Kidney (tissue), 13 donors: ENCODE measurements at regions not wholly inside any gene's neighbourhood (a gene's known extent, or its start where the extent isn't known, plus 50 kb on each side); places are given as distances from the start of the nearest gene placed in this dataset.
A peak's percentile ranks its signal among the peaks of the same experiment; 100 is the strongest.

ENCODE experiments used
- DNase-seq, 5 donors: peaks; one replicate each; pipeline ENCODE4 v3.0.0-alpha.2; 2013 to 2020
- FAIRE-seq: peaks from 2 replicates; lab custom pipeline; 2012; peaks lifted over from hg19 to GRCh38; lab: Jason Lieb, UNC
- H3K27ac ChIP-seq, 2 donors: one replicate each; pipeline ENCODE4 v1.7.0; 2013; ENCODE audit warnings: low read depth in 2 of 2, low read length in 2 of 2, inconsistent platforms in 1 of 2
- H3K27me3 ChIP-seq: one replicate; pipeline ENCODE4 v1.7.1; 2013; ENCODE audit warnings: low read length, inconsistent platforms; ENCODE audit not compliant: control insufficient read depth, insufficient read depth
- H3K36me3 ChIP-seq, 3 donors: one replicate each; pipeline versions ENCODE4 v1.7.0 to v1.7.1; 2013; ENCODE audit warnings: low read length in 3 of 3, control low read depth in 1 of 3, inconsistent platforms in 1 of 3; ENCODE audit not compliant: insufficient read depth in 3 of 3, control insufficient read depth in 2 of 3
- H3K4me1 ChIP-seq, 3 donors: one replicate each; pipeline versions ENCODE4 v1.7.0 to v1.7.1; 2013; ENCODE audit warnings: low read length in 3 of 3, inconsistent platforms in 1 of 3, low read depth in 1 of 3; ENCODE audit not compliant: control insufficient read depth in 2 of 3, insufficient read depth in 2 of 3
- H3K4me3 ChIP-seq, 3 donors: one replicate each; pipeline versions ENCODE4 v1.7.0 to v1.8.1; 2013; ENCODE audit warnings: low read length in 3 of 3, control low read depth in 1 of 3, inconsistent platforms in 1 of 3
- H3K9ac ChIP-seq, 3 donors: one replicate each; pipeline versions ENCODE4 v1.7.0 to v1.7.1; 2013; ENCODE audit warnings: low read length in 3 of 3, control low read depth in 1 of 3, inconsistent platforms in 1 of 3
- H3K9me3 ChIP-seq, 3 donors: one replicate each; pipeline versions ENCODE4 v1.7.0 to v1.7.1; 2013; ENCODE audit warnings: low read length in 3 of 3, control low read depth in 1 of 3, inconsistent platforms in 1 of 3; ENCODE audit not compliant: control insufficient read depth in 2 of 3, insufficient read depth in 1 of 3
- CTCF ChIP-seq: IDR thresholded peaks from 3 replicates; pipeline ENCODE4 v1.5.1; 2012; ENCODE audit warnings: mild to moderate bottlenecking, moderate library complexity, borderline replicate concordance; ENCODE audit not compliant: insufficient read depth; ENCODE audit errors: extremely low read depth
- intact Hi-C: fragments of 100-400 bp; cut with DNase I; formaldehyde crosslinking; loops from one replicate; pipeline ENCODE4 v1.11.1; 2022
- donor health status: control.
- donor health status: control.
- donor health status: control.
- donor health status: control.
- donor health status: control.
- donor health status: DM: yes; HTN: yes; CAD: no.
- donor health status: Normal renal cell carcinoma (clear cell type).

GRCh38 chr9:82593501-82593900 lies 469.4 kb downstream of the RASEF start:
- FAIRE-seq = no peak

GRCh38 chr9:82597241-82598203 lies 465.4 kb downstream of the RASEF start:
- Histone ChIP-seq H3K27ac (no peak overlapping the region), H3K36me3 (no peaks in the 10 kb centered on the region), H3K9ac (no peak overlapping the region), H3K27me3 (no peaks in the 10 kb centered on the region), H3K4me1 (peaks cover 0 to 4% (median 0%) of the 10 kb centered on the region in 3 donors), H3K4me3 (no peak overlapping the region), H3K9me3 (no peaks in the 10 kb centered on the region)
- peak in 2 of 5 donors; percentile 53 to 80 for DNase-seq
- FAIRE-seq = no peak
- TF ChIP-seq CTCF = no peak
- intact Hi-C loops = no loop called here

More at GRCh38 chr9:82593501-82593900, 469.4 kb downstream of the RASEF start:
- Histone ChIP-seq H3K4me3 (no peak overlapping the region), H3K27ac (no peak overlapping the region), H3K4me1 (peaks cover 0 to 4% (median 2%) of the 10 kb centered on the region in 3 donors), H3K36me3 (no peaks in the 10 kb centered on the region), H3K9me3 (no peaks in the 10 kb centered on the region), H3K27me3 (no peaks in the 10 kb centered on the region), H3K9ac (no peak overlapping the region)
- no peak for TF ChIP-seq CTCF
- no peak for DNase-seq
- intact Hi-C loops = no loop called here

GRCh38 chr9:82598241-82599039 lies 464.5 kb downstream of the RASEF start:
- Histone ChIP-seq H3K9ac (no peak overlapping the region), H3K9me3 (no peaks in the 10 kb centered on the region), H3K27me3 (no peaks in the 10 kb centered on the region), H3K4me1 (peaks cover 0 to 4% (median 0%) of the 10 kb centered on the region in 3 donors), H3K36me3 (no peaks in the 10 kb centered on the region), H3K4me3 (no peak overlapping the region), H3K27ac (no peak overlapping the region)
- peak in 3 of 5 donors; percentile 33 to 72 (median 52) for DNase-seq
- no peak for TF ChIP-seq CTCF
- intact Hi-C loops = no loop called here
- FAIRE-seq = no peak
